ENCODE measurements at regions not wholly inside any gene's neighbourhood (a gene's known extent, or its start where the extent isn't known, plus 50 kb on each side); places are given as distances from the start of the nearest gene placed in this dataset.

GRCh38 chr1:245023222-245023621, 131.6 kb upstream of the KIF26B start:
- peaks cover 16% of the 10 kb centered on the region for H3K4me1 Mint-ChIP-seq
- H3K27me3 ChIP-seq (ENCODE audit: insufficient read depth): no peaks in the 10 kb centered on the region
- TF ChIP-seq ZNF331 (CRISPR knock-in tag; IDR thresholded peaks at IDR 0.05; ENCODE audit: low read depth) (no peak), EZH2phosphoT487 (IDR thresholded peaks at IDR 0.05; ENCODE audit: unreplicated experiment) (no peak), JUNB (IDR thresholded peaks at IDR 0.05; ENCODE audit: unreplicated experiment) (no peak), CREB1 (CRISPR knock-in tag; IDR thresholded peaks at IDR 0.05; ENCODE audit: low read depth) (no peak), ZNF114 (CRISPR knock-in tag; IDR thresholded peaks at IDR 0.05) (no peak), ETS1 (IDR thresholded peaks at IDR 0.05) (no peak), CTCF (conservative IDR thresholded peaks at IDR 0.05; ENCODE audit: low read depth in 2 of 2) (no peak), NANOG (IDR thresholded peaks at IDR 0.05; ENCODE audit: borderline replicate concordance) (no peak), STAT1 (IDR thresholded peaks at IDR 0.05; ENCODE audit: unreplicated experiment) (no peak), EZH2 (IDR thresholded peaks at IDR 0.05; ENCODE audit: low read depth, unreplicated experiment) (no peak), POLR2AphosphoS5 (IDR thresholded peaks at IDR 0.05; ENCODE audit: low read depth) (no peak)
- TF ChIP-seq, protein P1, sequence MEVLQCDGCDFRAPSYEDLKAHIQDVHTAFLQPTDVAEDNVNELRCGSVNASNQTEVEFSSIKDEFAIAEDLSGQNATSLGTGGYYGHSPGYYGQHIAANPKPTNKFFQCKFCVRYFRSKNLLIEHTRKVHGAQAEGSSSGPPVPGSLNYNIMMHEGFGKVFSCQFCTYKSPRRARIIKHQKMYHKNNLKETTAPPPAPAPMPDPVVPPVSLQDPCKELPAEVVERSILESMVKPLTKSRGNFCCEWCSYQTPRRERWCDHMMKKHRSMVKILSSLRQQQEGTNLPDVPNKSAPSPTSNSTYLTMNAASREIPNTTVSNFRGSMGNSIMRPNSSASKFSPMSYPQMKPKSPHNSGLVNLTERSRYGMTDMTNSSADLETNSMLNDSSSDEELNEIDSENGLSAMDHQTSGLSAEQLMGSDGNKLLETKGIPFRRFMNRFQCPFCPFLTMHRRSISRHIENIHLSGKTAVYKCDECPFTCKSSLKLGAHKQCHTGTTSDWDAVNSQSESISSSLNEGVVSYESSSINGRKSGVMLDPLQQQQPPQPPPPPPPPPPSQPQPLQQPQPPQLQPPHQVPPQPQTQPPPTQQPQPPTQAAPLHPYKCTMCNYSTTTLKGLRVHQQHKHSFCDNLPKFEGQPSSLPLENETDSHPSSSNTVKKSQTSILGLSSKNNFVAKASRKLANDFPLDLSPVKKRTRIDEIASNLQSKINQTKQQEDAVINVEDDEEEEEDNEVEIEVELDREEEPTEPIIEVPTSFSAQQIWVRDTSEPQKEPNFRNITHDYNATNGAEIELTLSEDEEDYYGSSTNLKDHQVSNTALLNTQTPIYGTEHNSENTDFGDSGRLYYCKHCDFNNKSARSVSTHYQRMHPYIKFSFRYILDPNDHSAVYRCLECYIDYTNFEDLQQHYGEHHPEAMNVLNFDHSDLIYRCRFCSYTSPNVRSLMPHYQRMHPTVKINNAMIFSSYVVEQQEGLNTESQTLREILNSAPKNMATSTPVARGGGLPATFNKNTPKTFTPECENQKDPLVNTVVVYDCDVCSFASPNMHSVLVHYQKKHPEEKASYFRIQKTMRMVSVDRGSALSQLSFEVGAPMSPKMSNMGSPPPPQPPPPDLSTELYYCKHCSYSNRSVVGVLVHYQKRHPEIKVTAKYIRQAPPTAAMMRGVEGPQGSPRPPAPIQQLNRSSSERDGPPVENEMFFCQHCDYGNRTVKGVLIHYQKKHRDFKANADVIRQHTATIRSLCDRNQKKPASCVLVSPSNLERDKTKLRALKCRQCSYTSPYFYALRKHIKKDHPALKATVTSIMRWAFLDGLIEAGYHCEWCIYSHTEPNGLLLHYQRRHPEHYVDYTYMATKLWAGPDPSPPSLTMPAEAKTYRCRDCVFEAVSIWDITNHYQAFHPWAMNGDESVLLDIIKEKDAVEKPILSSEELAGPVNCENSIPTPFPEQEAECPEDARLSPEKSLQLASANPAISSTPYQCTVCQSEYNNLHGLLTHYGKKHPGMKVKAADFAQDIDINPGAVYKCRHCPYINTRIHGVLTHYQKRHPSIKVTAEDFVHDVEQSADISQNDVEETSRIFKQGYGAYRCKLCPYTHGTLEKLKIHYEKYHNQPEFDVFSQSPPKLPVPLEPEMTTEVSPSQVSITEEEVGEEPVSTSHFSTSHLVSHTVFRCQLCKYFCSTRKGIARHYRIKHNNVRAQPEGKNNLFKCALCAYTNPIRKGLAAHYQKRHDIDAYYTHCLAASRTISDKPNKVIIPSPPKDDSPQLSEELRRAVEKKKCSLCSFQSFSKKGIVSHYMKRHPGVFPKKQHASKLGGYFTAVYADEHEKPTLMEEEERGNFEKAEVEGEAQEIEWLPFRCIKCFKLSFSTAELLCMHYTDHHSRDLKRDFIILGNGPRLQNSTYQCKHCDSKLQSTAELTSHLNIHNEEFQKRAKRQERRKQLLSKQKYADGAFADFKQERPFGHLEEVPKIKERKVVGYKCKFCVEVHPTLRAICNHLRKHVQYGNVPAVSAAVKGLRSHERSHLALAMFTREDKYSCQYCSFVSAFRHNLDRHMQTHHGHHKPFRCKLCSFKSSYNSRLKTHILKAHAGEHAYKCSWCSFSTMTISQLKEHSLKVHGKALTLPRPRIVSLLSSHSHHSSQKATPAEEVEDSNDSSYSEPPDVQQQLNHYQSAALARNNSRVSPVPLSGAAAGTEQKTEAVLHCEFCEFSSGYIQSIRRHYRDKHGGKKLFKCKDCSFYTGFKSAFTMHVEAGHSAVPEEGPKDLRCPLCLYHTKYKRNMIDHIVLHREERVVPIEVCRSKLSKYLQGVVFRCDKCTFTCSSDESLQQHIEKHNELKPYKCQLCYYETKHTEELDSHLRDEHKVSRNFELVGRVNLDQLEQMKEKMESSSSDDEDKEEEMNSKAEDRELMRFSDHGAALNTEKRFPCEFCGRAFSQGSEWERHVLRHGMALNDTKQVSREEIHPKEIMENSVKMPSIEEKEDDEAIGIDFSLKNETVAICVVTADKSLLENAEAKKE (CRISPR knock-in tag; IDR thresholded peaks at IDR 0.05): no peak
- TF ChIP-seq, protein P2, sequence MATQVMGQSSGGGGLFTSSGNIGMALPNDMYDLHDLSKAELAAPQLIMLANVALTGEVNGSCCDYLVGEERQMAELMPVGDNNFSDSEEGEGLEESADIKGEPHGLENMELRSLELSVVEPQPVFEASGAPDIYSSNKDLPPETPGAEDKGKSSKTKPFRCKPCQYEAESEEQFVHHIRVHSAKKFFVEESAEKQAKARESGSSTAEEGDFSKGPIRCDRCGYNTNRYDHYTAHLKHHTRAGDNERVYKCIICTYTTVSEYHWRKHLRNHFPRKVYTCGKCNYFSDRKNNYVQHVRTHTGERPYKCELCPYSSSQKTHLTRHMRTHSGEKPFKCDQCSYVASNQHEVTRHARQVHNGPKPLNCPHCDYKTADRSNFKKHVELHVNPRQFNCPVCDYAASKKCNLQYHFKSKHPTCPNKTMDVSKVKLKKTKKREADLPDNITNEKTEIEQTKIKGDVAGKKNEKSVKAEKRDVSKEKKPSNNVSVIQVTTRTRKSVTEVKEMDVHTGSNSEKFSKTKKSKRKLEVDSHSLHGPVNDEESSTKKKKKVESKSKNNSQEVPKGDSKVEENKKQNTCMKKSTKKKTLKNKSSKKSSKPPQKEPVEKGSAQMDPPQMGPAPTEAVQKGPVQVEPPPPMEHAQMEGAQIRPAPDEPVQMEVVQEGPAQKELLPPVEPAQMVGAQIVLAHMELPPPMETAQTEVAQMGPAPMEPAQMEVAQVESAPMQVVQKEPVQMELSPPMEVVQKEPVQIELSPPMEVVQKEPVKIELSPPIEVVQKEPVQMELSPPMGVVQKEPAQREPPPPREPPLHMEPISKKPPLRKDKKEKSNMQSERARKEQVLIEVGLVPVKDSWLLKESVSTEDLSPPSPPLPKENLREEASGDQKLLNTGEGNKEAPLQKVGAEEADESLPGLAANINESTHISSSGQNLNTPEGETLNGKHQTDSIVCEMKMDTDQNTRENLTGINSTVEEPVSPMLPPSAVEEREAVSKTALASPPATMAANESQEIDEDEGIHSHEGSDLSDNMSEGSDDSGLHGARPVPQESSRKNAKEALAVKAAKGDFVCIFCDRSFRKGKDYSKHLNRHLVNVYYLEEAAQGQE (IDR thresholded peaks at IDR 0.05; ENCODE audit: unreplicated experiment): no peak
- no peak overlapping the region for H2AFZ ChIP-seq
- H3K36me3 Mint-ChIP-seq (ENCODE audit: low read depth): peaks cover 11% of the 10 kb centered on the region; the same call in 2 of the 3 replicates
- no peaks in the 10 kb centered on the region for H3K9me2 ChIP-seq (ENCODE audit: insufficient read depth)
- no peak overlapping the region for H3K4me3 Mint-ChIP-seq
- no peak overlapping the region for H3K4me3 ChIP-seq
- peaks cover 6% of the 10 kb centered on the region for H3K27me3 Mint-ChIP-seq (ENCODE audit: insufficient read depth, low read depth, poor library complexity)
- no peaks in the 10 kb centered on the region; the same call in 1 of the 2 replicates for H4K20me1 ChIP-seq (replicated peaks; ENCODE audit: insufficient read depth)
- no peak overlapping the region for H3K27ac Mint-ChIP-seq
- no peaks in the 10 kb centered on the region for H3K36me3 ChIP-seq (ENCODE audit: insufficient read depth)
- H3K9me3 Mint-ChIP-seq: no peaks in the 10 kb centered on the region
- peaks cover 13% of the 10 kb centered on the region for H3K4me1 ChIP-seq (ENCODE audit: insufficient read depth)
- ATAC-seq (no peak), DNase-seq (ENCODE audit: low spot score) (no peak)
- H3K79me2 ChIP-seq (replicated peaks; ENCODE audit: insufficient read depth): no peaks in the 10 kb centered on the region; the same call in 1 of the 2 replicates
- H3K4me2 ChIP-seq: no peak overlapping the region
- no peak overlapping the region for H3K27ac ChIP-seq (ENCODE audit: low read depth)
- no peaks in the 10 kb centered on the region for H3F3A ChIP-seq (replicated peaks; ENCODE audit: low read depth)
